ENCODE measurements at regions not wholly inside any gene's neighbourhood (a gene's known extent, or its start where the extent isn't known, plus 50 kb on each side); places are given as distances from the start of the nearest gene placed in this dataset.

DNA sequence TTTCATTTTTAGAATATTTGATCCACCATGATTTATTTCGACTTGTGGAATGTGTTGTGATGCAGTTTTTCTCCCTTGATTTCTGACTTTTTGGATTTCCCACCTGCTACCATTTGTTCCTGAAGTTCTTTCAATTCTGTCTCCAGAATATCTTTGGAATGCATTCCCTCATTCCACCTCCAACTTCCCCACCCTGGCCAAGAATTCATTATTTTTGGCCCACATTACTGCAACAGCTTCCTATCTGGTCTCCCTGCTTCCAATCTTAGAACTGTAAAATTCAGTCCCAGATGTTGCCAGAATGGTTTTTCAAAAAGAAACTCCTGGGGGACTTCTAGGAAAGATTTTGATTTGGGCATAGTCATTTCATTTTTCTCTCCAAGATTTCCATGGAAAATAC, 182.3 kb upstream of the HS3ST4 start:
- TF ChIP-seq, protein P1, sequence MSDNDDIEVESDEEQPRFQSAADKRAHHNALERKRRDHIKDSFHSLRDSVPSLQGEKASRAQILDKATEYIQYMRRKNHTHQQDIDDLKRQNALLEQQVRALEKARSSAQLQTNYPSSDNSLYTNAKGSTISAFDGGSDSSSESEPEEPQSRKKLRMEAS (IDR thresholded peaks at IDR 0.05; ENCODE audit: insufficient read depth, insufficient read length) = no peak
- no peak for TF ChIP-seq POLR2A (IDR thresholded peaks at IDR 0.05; ENCODE audit: low read depth, low read length)
- TF ChIP-seq EZH2 (IDR thresholded peaks at IDR 0.05; ENCODE audit: borderline replicate concordance, low read depth, low read length, severe bottlenecking) = no peak
- TF ChIP-seq POLR2AphosphoS5 (IDR thresholded peaks at IDR 0.05; ENCODE audit: insufficient read depth, low read depth, low read length) = no peak
